GM23338 (cell line): ENCODE measurements at regions not wholly inside any gene's neighbourhood (a gene's known extent, or its start where the extent isn't known, plus 50 kb on each side); places are given as distances from the start of the nearest gene placed in this dataset.

Source experiments
- ATAC-seq: fragments of 200-7000 bp; cut with Tn5 transposase; 3 replicates; pipeline ENCODE4 v1.9.1; 2020
- DNase-seq: peaks from one replicate; pipeline ENCODE4 v3.0.0-alpha.2; 2015; ENCODE audit warnings: low spot score
- H2AFZ ChIP-seq: fragments of 200-600 bp; sonication (generic); 2 replicates; pipeline ENCODE4 v1.8.0; 2016; ENCODE audit warnings: antibody characterized with exemption, mild to moderate bottlenecking, moderate library complexity
- H3F3A ChIP-seq: fragments of 200-600 bp; sonication (generic); replicated peaks from 2 replicates; pipeline ENCODE4 v1.8.0; 2017; ENCODE audit warnings: antibody characterized with exemption, mixed run types, low read depth
- H3K27ac ChIP-seq: fragments of 200-600 bp; sonication (generic); 2 replicates; pipeline ENCODE4 v1.6.1; 2016; ENCODE audit warnings: low read depth
- H3K27me3 ChIP-seq: fragments of 200-600 bp; sonication (generic); 2 replicates; pipeline ENCODE4 v1.8.0; 2016; ENCODE audit warnings: mild to moderate bottlenecking, mixed run types, moderate library complexity; ENCODE audit not compliant: insufficient read depth
- H3K36me3 ChIP-seq: fragments of 200-600 bp; sonication (generic); 2 replicates; pipeline ENCODE4 v1.8.0; 2016; ENCODE audit warnings: mild to moderate bottlenecking; ENCODE audit not compliant: insufficient read depth
- H3K4me1 ChIP-seq: fragments of 200-600 bp; sonication (generic); 2 replicates; pipeline ENCODE4 v1.8.0; 2016; ENCODE audit warnings: mild to moderate bottlenecking, moderate library complexity; ENCODE audit not compliant: insufficient read depth
- H3K4me2 ChIP-seq: fragments of 200-600 bp; sonication (generic); 2 replicates; pipeline ENCODE4 v1.7.1; 2017; ENCODE audit warnings: mixed run types
- H3K4me3 ChIP-seq: fragments of 200-600 bp; sonication (generic); 2 replicates; pipeline ENCODE4 v1.6.1; 2016; ENCODE audit warnings: mixed run types
- H3K79me2 ChIP-seq: fragments of 200-600 bp; sonication (generic); replicated peaks from 2 replicates; pipeline ENCODE4 v1.8.0; 2017; ENCODE audit warnings: mild to moderate bottlenecking; ENCODE audit not compliant: insufficient read depth
- H3K9me2 ChIP-seq: fragments of 200-600 bp; sonication (generic); 2 replicates; pipeline ENCODE4 v1.8.0; 2017; ENCODE audit not compliant: insufficient read depth
- H4K20me1 ChIP-seq: fragments of 200-600 bp; sonication (generic); replicated peaks from 2 replicates; pipeline ENCODE4 v1.8.0; 2017; ENCODE audit warnings: mild to moderate bottlenecking; ENCODE audit not compliant: insufficient read depth
- H3K27ac Mint-ChIP-seq: 2 replicates; pipeline ENCODE4 v1.8.0; 2020; ENCODE audit warnings: inconsistent platforms, mild to moderate bottlenecking, moderate library complexity, mixed read lengths
- H3K27me3 Mint-ChIP-seq: 3 replicates; pipeline ENCODE4 v1.8.0; 2022; ENCODE audit warnings: low read depth, mild to moderate bottlenecking, moderate library complexity, mixed read lengths, inconsistent platforms; ENCODE audit not compliant: insufficient read depth, poor library complexity
- H3K36me3 Mint-ChIP-seq: 3 replicates; pipeline ENCODE4 v1.8.0; 2021; ENCODE audit warnings: low read depth, mild to moderate bottlenecking, inconsistent platforms, moderate library complexity, mixed read lengths
- H3K4me1 Mint-ChIP-seq: 3 replicates; pipeline ENCODE4 v1.8.0; 2020; ENCODE audit warnings: mild to moderate bottlenecking, inconsistent platforms, mixed read lengths
- H3K4me3 Mint-ChIP-seq: 3 replicates; pipeline ENCODE4 v1.8.0; 2021; ENCODE audit warnings: moderate library complexity, mild to moderate bottlenecking, inconsistent platforms, mixed read lengths
- H3K9me3 Mint-ChIP-seq: 3 replicates; pipeline ENCODE4 v1.8.0; 2020; ENCODE audit warnings: moderate library complexity, mild to moderate bottlenecking, inconsistent platforms, mixed read lengths
- CREB1 ChIP-seq: fragments of 250-450 bp; sonication (Bioruptor Pico); IDR thresholded peaks from 2 replicates; pipeline ENCODE4 v1.5.0; 2020; ENCODE audit warnings: low read depth, mild to moderate bottlenecking, moderate library complexity
- CTCF ChIP-seq, 2 experiments: fragments of 200-600 bp in 1 of 2; sonication (generic) in 1 of 2; conservative IDR thresholded peaks; 2 replicates each; pipeline versions ENCODE4 v1.5.1 to v1.6.1; 2016 to 2017; ENCODE audit warnings: antibody characterized with exemption in 2 of 2, low read depth in 2 of 2, mild to moderate bottlenecking in 2 of 2, moderate library complexity in 1 of 2
- EZH2 ChIP-seq: fragments of 200-600 bp; sonication (generic); IDR thresholded peaks from one replicate; pipeline ENCODE4 v1.8.0; 2017; ENCODE audit warnings: antibody characterized with exemption, mild to moderate bottlenecking, low read depth; ENCODE audit not compliant: unreplicated experiment
- EZH2phosphoT487 ChIP-seq: fragments of 200-600 bp; sonication (generic); IDR thresholded peaks from one replicate; pipeline ENCODE4 v1.8.1; 2018; ENCODE audit warnings: antibody characterized with exemption; ENCODE audit not compliant: unreplicated experiment
- JUNB ChIP-seq: IDR thresholded peaks from one replicate; pipeline ENCODE4 v1.6.1; 2016; ENCODE audit warnings: antibody characterized with exemption; ENCODE audit not compliant: unreplicated experiment
- POLR2AphosphoS5 ChIP-seq: IDR thresholded peaks from 2 replicates; pipeline ENCODE4 v1.6.1; 2016; ENCODE audit warnings: antibody characterized with exemption, low read depth
- STAT1 ChIP-seq: IDR thresholded peaks from one replicate; pipeline ENCODE4 v1.6.1; 2016; ENCODE audit warnings: antibody characterized with exemption; ENCODE audit not compliant: unreplicated experiment
- ZNF114 ChIP-seq: fragments of 250-450 bp; sonication (Bioruptor Pico); IDR thresholded peaks from 2 replicates; pipeline ENCODE4 v1.5.0; 2020; ENCODE audit warnings: mild to moderate bottlenecking, moderate library complexity
- ZNF331 ChIP-seq: fragments of 250-450 bp; sonication (Bioruptor Pico); IDR thresholded peaks from 2 replicates; pipeline ENCODE4 v1.5.0; 2020; ENCODE audit warnings: low read depth, mild to moderate bottlenecking, moderate library complexity
- TF ChIP-seq, protein P1 (sequence below): fragments of 250-450 bp; sonication (Bioruptor Pico); IDR thresholded peaks from 2 replicates; pipeline ENCODE4 v1.5.0; 2020; ENCODE audit warnings: mild to moderate bottlenecking, moderate library complexity
- TF ChIP-seq, protein P2 (sequence below): IDR thresholded peaks from one replicate; pipeline ENCODE4 v1.6.1; 2018; ENCODE audit warnings: antibody characterized with exemption; ENCODE audit not compliant: unreplicated experiment

GRCh38 chrX:122945328-122945727 lies 238.8 kb upstream of the GRIA3 start:
- DNase-seq (no peak), ATAC-seq (no peak)
- Histone ChIP-seq H2AFZ (no peak overlapping the region), H3K27ac (no peak overlapping the region), H3K4me3 (no peak overlapping the region), H3K27me3 (no peaks in the 10 kb centered on the region), H3K36me3 (no peaks in the 10 kb centered on the region), H3K9me2 (no peaks in the 10 kb centered on the region), H3K4me1 (no peaks in the 10 kb centered on the region), H4K20me1 (no peaks in the 10 kb centered on the region), H3K79me2 (no peaks in the 10 kb centered on the region), H3K4me2 (no peak overlapping the region), H3F3A (no peaks in the 10 kb centered on the region)
- Mint-ChIP-seq H3K27me3 (no peaks in the 10 kb centered on the region), H3K4me3 (no peak overlapping the region), H3K27ac (no peak overlapping the region), H3K4me1 (no peaks in the 10 kb centered on the region), H3K9me3 (no peaks in the 10 kb centered on the region), H3K36me3 (no peaks in the 10 kb centered on the region)
- TF ChIP-seq, protein P1, sequence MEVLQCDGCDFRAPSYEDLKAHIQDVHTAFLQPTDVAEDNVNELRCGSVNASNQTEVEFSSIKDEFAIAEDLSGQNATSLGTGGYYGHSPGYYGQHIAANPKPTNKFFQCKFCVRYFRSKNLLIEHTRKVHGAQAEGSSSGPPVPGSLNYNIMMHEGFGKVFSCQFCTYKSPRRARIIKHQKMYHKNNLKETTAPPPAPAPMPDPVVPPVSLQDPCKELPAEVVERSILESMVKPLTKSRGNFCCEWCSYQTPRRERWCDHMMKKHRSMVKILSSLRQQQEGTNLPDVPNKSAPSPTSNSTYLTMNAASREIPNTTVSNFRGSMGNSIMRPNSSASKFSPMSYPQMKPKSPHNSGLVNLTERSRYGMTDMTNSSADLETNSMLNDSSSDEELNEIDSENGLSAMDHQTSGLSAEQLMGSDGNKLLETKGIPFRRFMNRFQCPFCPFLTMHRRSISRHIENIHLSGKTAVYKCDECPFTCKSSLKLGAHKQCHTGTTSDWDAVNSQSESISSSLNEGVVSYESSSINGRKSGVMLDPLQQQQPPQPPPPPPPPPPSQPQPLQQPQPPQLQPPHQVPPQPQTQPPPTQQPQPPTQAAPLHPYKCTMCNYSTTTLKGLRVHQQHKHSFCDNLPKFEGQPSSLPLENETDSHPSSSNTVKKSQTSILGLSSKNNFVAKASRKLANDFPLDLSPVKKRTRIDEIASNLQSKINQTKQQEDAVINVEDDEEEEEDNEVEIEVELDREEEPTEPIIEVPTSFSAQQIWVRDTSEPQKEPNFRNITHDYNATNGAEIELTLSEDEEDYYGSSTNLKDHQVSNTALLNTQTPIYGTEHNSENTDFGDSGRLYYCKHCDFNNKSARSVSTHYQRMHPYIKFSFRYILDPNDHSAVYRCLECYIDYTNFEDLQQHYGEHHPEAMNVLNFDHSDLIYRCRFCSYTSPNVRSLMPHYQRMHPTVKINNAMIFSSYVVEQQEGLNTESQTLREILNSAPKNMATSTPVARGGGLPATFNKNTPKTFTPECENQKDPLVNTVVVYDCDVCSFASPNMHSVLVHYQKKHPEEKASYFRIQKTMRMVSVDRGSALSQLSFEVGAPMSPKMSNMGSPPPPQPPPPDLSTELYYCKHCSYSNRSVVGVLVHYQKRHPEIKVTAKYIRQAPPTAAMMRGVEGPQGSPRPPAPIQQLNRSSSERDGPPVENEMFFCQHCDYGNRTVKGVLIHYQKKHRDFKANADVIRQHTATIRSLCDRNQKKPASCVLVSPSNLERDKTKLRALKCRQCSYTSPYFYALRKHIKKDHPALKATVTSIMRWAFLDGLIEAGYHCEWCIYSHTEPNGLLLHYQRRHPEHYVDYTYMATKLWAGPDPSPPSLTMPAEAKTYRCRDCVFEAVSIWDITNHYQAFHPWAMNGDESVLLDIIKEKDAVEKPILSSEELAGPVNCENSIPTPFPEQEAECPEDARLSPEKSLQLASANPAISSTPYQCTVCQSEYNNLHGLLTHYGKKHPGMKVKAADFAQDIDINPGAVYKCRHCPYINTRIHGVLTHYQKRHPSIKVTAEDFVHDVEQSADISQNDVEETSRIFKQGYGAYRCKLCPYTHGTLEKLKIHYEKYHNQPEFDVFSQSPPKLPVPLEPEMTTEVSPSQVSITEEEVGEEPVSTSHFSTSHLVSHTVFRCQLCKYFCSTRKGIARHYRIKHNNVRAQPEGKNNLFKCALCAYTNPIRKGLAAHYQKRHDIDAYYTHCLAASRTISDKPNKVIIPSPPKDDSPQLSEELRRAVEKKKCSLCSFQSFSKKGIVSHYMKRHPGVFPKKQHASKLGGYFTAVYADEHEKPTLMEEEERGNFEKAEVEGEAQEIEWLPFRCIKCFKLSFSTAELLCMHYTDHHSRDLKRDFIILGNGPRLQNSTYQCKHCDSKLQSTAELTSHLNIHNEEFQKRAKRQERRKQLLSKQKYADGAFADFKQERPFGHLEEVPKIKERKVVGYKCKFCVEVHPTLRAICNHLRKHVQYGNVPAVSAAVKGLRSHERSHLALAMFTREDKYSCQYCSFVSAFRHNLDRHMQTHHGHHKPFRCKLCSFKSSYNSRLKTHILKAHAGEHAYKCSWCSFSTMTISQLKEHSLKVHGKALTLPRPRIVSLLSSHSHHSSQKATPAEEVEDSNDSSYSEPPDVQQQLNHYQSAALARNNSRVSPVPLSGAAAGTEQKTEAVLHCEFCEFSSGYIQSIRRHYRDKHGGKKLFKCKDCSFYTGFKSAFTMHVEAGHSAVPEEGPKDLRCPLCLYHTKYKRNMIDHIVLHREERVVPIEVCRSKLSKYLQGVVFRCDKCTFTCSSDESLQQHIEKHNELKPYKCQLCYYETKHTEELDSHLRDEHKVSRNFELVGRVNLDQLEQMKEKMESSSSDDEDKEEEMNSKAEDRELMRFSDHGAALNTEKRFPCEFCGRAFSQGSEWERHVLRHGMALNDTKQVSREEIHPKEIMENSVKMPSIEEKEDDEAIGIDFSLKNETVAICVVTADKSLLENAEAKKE: no peak
- no peak for TF ChIP-seq JUNB
- no peak for TF ChIP-seq EZH2
- no peak for TF ChIP-seq EZH2phosphoT487
- TF ChIP-seq ZNF331: no peak
- TF ChIP-seq ZNF114: no peak
- TF ChIP-seq POLR2AphosphoS5: no peak
- TF ChIP-seq CREB1: no peak
- no peak for TF ChIP-seq STAT1
- TF ChIP-seq, protein P2, sequence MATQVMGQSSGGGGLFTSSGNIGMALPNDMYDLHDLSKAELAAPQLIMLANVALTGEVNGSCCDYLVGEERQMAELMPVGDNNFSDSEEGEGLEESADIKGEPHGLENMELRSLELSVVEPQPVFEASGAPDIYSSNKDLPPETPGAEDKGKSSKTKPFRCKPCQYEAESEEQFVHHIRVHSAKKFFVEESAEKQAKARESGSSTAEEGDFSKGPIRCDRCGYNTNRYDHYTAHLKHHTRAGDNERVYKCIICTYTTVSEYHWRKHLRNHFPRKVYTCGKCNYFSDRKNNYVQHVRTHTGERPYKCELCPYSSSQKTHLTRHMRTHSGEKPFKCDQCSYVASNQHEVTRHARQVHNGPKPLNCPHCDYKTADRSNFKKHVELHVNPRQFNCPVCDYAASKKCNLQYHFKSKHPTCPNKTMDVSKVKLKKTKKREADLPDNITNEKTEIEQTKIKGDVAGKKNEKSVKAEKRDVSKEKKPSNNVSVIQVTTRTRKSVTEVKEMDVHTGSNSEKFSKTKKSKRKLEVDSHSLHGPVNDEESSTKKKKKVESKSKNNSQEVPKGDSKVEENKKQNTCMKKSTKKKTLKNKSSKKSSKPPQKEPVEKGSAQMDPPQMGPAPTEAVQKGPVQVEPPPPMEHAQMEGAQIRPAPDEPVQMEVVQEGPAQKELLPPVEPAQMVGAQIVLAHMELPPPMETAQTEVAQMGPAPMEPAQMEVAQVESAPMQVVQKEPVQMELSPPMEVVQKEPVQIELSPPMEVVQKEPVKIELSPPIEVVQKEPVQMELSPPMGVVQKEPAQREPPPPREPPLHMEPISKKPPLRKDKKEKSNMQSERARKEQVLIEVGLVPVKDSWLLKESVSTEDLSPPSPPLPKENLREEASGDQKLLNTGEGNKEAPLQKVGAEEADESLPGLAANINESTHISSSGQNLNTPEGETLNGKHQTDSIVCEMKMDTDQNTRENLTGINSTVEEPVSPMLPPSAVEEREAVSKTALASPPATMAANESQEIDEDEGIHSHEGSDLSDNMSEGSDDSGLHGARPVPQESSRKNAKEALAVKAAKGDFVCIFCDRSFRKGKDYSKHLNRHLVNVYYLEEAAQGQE: no peak
- no peak for TF ChIP-seq CTCF (conservative IDR thresholded peaks at IDR 0.05; ENCODE audit: low read depth in 2 of 2)
